ENCODE measurements at regions not wholly inside any gene's neighbourhood (a gene's known extent, or its start where the extent isn't known, plus 50 kb on each side); places are given as distances from the start of the nearest gene placed in this dataset.

DNA sequence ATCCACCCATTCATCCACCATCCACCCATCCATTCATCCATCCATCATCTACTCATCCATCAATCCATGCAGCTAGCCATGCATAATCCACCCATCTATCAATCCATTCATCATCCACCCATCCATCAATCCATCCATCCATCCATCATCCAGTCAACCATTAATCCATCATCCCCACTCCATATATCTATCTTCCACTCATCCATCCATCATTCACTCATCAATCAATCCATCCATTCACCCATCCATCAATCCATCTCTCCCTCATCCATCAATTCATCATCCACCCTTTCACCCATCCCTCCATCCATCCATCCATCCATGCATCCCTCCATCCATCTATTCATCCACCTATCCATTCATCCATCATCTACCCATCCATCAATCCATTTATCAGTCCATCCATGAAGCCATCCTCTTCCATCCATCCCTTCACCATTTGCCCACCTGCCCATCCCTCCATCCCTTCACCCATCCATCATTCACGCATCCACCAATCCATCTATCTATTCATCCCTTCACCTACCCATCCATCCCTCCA is 689.4 kb downstream of the BRD1 start:
- H3K4me3 ChIP-seq (ENCODE audit: low read length), result no peak overlapping the region
- H3K36me3 ChIP-seq (replicated peaks; ENCODE audit: insufficient read depth, low read length), result no peaks in the 10 kb centered on the region
- no peaks in the 10 kb centered on the region for H3K79me2 ChIP-seq (ENCODE audit: low read length)
- H3K4me1 ChIP-seq (ENCODE audit: low read length), result no peaks in the 10 kb centered on the region
- H4K20me1 ChIP-seq (ENCODE audit: insufficient read depth, low read length), result no peaks in the 10 kb centered on the region
- H3K4me2 ChIP-seq (ENCODE audit: low read depth, low read length), result no peak overlapping the region
- H3K27me3 ChIP-seq (replicated peaks; ENCODE audit: insufficient read depth, low read length), result peaks cover 65% of the 10 kb centered on the region
- H3K27ac ChIP-seq (ENCODE audit: low read length), result no peak overlapping the region
- H3K9me2 ChIP-seq (replicated peaks; ENCODE audit: insufficient read depth, low read length), result no peaks in the 10 kb centered on the region
- no peaks in the 10 kb centered on the region for H3K9me3 ChIP-seq (replicated peaks; ENCODE audit: insufficient read depth, low read length)
- H3F3A ChIP-seq (ENCODE audit: insufficient read depth, low read length), result no peaks in the 10 kb centered on the region
- no peak overlapping the region for H2AFZ ChIP-seq (ENCODE audit: low read length)
- no peak for DNase-seq
- TF ChIP-seq EZH2 (optimal IDR thresholded peaks at IDR 0.05; ENCODE audit: low read depth, low read length) (no peak), EZH2phosphoT487 (IDR thresholded peaks at IDR 0.05; ENCODE audit: low read length) (no peak)
- TF ChIP-seq, protein P1, sequence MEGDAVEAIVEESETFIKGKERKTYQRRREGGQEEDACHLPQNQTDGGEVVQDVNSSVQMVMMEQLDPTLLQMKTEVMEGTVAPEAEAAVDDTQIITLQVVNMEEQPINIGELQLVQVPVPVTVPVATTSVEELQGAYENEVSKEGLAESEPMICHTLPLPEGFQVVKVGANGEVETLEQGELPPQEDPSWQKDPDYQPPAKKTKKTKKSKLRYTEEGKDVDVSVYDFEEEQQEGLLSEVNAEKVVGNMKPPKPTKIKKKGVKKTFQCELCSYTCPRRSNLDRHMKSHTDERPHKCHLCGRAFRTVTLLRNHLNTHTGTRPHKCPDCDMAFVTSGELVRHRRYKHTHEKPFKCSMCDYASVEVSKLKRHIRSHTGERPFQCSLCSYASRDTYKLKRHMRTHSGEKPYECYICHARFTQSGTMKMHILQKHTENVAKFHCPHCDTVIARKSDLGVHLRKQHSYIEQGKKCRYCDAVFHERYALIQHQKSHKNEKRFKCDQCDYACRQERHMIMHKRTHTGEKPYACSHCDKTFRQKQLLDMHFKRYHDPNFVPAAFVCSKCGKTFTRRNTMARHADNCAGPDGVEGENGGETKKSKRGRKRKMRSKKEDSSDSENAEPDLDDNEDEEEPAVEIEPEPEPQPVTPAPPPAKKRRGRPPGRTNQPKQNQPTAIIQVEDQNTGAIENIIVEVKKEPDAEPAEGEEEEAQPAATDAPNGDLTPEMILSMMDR (IDR thresholded peaks at IDR 0.05; ENCODE audit: low read length), result no peak
- no peak overlapping the region for H3K9ac ChIP-seq (ENCODE audit: low read length)

DNA sequence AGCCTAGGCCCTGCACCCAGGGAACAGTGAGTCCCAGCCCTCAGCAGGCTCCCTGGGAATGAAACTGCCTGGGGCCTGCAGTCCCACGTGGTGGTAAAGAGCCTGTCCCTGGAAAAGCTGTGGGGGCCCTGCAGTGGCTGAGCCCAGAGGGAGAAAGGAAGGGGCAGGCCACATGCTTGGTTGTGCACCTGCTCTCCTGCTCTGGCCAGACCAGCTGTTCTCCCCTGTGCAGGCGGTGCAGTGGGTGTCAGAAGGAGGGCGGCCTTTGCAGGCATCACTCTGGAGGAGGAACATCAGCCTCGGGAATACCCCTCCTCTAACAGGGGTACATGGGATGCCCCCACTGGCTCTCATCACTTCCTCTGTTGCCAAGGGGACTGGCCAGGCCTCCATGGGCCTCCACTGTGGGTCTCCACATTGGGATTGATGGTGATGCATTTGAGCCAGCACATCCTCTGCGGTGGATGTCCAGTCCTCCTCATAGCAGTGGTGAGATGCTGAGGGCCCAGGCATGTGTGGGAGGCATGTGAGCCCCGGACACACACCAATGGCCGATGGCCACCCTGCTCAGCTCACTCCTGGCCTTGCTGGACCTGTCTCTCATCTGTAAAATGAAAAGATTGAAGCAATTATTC is 690.4 kb downstream of the BRD1 start:
- H3F3A ChIP-seq (ENCODE audit: insufficient read depth, low read length), result no peaks in the 10 kb centered on the region
- no peak overlapping the region for H3K27ac ChIP-seq (ENCODE audit: low read length)
- no peak overlapping the region for H3K4me3 ChIP-seq (ENCODE audit: low read length)
- no peaks in the 10 kb centered on the region for H3K36me3 ChIP-seq (replicated peaks; ENCODE audit: insufficient read depth, low read length)
- H3K4me2 ChIP-seq (ENCODE audit: low read depth, low read length), result no peak overlapping the region
- H3K4me1 ChIP-seq (ENCODE audit: low read length), result no peaks in the 10 kb centered on the region
- no peaks in the 10 kb centered on the region for H3K79me2 ChIP-seq (ENCODE audit: low read length)
- no peaks in the 10 kb centered on the region for H3K9me2 ChIP-seq (replicated peaks; ENCODE audit: insufficient read depth, low read length)
- no peak overlapping the region for H3K9ac ChIP-seq (ENCODE audit: low read length)
- no peaks in the 10 kb centered on the region for H3K9me3 ChIP-seq (replicated peaks; ENCODE audit: insufficient read depth, low read length)
- TF ChIP-seq, protein P1 (IDR thresholded peaks at IDR 0.05; ENCODE audit: low read length), result no peak
- TF ChIP-seq EZH2phosphoT487 (IDR thresholded peaks at IDR 0.05; ENCODE audit: low read length) (no peak), EZH2 (optimal IDR thresholded peaks at IDR 0.05; ENCODE audit: low read depth, low read length) (no peak)
- no peaks in the 10 kb centered on the region for H4K20me1 ChIP-seq (ENCODE audit: insufficient read depth, low read length)
- no peak for DNase-seq
- H2AFZ ChIP-seq (ENCODE audit: low read length), result no peak overlapping the region
- peaks cover 64% of the 10 kb centered on the region for H3K27me3 ChIP-seq (replicated peaks; ENCODE audit: insufficient read depth, low read length)

DNA sequence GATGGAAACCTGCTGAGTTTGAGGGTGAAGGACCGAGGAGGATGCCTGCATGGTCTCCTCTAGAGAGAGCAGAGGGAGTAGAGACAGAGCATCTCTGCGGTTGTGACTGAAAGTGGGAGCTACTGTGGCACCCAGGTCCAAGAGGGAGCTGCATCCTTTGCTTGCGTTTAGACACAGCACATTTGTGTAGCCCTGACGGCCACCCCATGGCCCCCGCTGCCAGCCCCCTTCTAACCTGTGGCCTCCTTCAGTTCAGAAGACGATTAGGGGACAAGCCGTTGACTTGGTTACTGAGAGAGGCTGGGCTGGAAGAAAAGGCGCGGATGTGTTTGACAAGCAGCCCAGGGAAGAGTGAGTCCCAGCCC is 690.9 kb downstream of the BRD1 start:
- no peak overlapping the region for H3K4me3 ChIP-seq (ENCODE audit: low read length)
- H4K20me1 ChIP-seq (ENCODE audit: insufficient read depth, low read length), result no peaks in the 10 kb centered on the region
- H3K4me2 ChIP-seq (ENCODE audit: low read depth, low read length), result no peak overlapping the region
- no peaks in the 10 kb centered on the region for H3F3A ChIP-seq (ENCODE audit: insufficient read depth, low read length)
- H3K27me3 ChIP-seq (replicated peaks; ENCODE audit: insufficient read depth, low read length), result peaks cover 64% of the 10 kb centered on the region
- no peak for DNase-seq
- H3K4me1 ChIP-seq (ENCODE audit: low read length), result no peaks in the 10 kb centered on the region
- H3K9me2 ChIP-seq (replicated peaks; ENCODE audit: insufficient read depth, low read length), result no peaks in the 10 kb centered on the region
- no peak overlapping the region for H3K9ac ChIP-seq (ENCODE audit: low read length)
- H2AFZ ChIP-seq (ENCODE audit: low read length), result no peak overlapping the region
- no peaks in the 10 kb centered on the region for H3K36me3 ChIP-seq (replicated peaks; ENCODE audit: insufficient read depth, low read length)
- H3K27ac ChIP-seq (ENCODE audit: low read length), result no peak overlapping the region
- H3K9me3 ChIP-seq (replicated peaks; ENCODE audit: insufficient read depth, low read length), result no peaks in the 10 kb centered on the region
- TF ChIP-seq EZH2 (optimal IDR thresholded peaks at IDR 0.05; ENCODE audit: low read depth, low read length), result no peak
- TF ChIP-seq, protein P1 (IDR thresholded peaks at IDR 0.05; ENCODE audit: low read length), result no peak
- TF ChIP-seq EZH2phosphoT487 (IDR thresholded peaks at IDR 0.05; ENCODE audit: low read length), result no peak
- no peaks in the 10 kb centered on the region for H3K79me2 ChIP-seq (ENCODE audit: low read length)

All from MM.1S (cell line).